Stimulated activated CD8-positive, alpha-beta memory T cell treated with anti-CD3 and anti-CD28 coated beads, Interleukin-15, amount 100 ng/mL, for 48 hours (primary cell): ENCODE measurements at regions not wholly inside any gene's neighbourhood (a gene's known extent, or its start where the extent isn't known, plus 50 kb on each side); places are given as distances from the start of the nearest gene placed in this dataset.
"Not testable (repeated sequence)": the region's sequence is repeated elsewhere in the genome, so short reads cannot be mapped to it uniquely, and the experiment has no call there.

Source experiments
- DNase-seq, 2 donors: peaks; one replicate each; pipeline ENCODE4 v3.0.0-alpha.2; 2020; ENCODE audit warnings: low read depth in 2 of 2

- DNase-seq, result no peak
Observed at GRCh38 chr15:94991718-94992117, 760.4 kb downstream of the MCTP2 start.

GRCh38 chr15:95009635-95010034 lies 778.3 kb downstream of the MCTP2 start:
- no peak for DNase-seq

GRCh38 chr15:95013381-95013780 lies 782.0 kb downstream of the MCTP2 start:
- no peak for DNase-seq

GRCh38 chr15:95016511-95017229 lies 785.3 kb downstream of the MCTP2 start:
- DNase-seq, result no peak

- no peak for DNase-seq
Observed at GRCh38 chr15:95017666-95018328, 786.4 kb downstream of the MCTP2 start.

GRCh38 chr15:95018888-95019545 lies 787.7 kb downstream of the MCTP2 start:
- DNase-seq, result no peak

- no peak for DNase-seq
Observed at GRCh38 chr15:95019907-95020306, 788.5 kb downstream of the MCTP2 start.

GRCh38 chr15:95021816-95022215 lies 790.5 kb downstream of the MCTP2 start:
- no peak for DNase-seq

GRCh38 chr15:95024351-95024750 lies 793.0 kb downstream of the MCTP2 start:
- no peak for DNase-seq

GRCh38 chr15:95025924-95026728 lies 794.8 kb downstream of the MCTP2 start:
- no peak for DNase-seq

- DNase-seq, result no peak
Observed at GRCh38 chr15:95027981-95028380, 796.6 kb downstream of the MCTP2 start.

GRCh38 chr15:95032156-95032555 lies 800.8 kb downstream of the MCTP2 start:
- no peak for DNase-seq

GRCh38 chr15:95035106-95035505 lies 803.7 kb downstream of the MCTP2 start:
- DNase-seq, result no peak

GRCh38 chr15:95041297-95041696 lies 809.9 kb downstream of the MCTP2 start:
- no peak for DNase-seq

- not testable (repeated sequence) for DNase-seq
Observed at GRCh38 chr15:95043236-95043932, 812.0 kb downstream of the MCTP2 start.

GRCh38 chr15:95043933-95044313 lies 812.6 kb downstream of the MCTP2 start:
- DNase-seq, result no peak

GRCh38 chr15:95044745-95045417 lies 813.5 kb downstream of the MCTP2 start:
- no peak for DNase-seq

- no peak for DNase-seq
Observed at GRCh38 chr15:95051861-95052260, 820.5 kb downstream of the MCTP2 start.

- no peak for DNase-seq
Observed at GRCh38 chr15:95059346-95059905, 828.1 kb downstream of the MCTP2 start.

GRCh38 chr15:95068701-95069521 lies 837.5 kb downstream of the MCTP2 start:
- no peak for DNase-seq
